Skeletal muscle cell (primary cell): ENCODE measurements at regions not wholly inside any gene's neighbourhood (a gene's known extent, or its start where the extent isn't known, plus 50 kb on each side); places are given as distances from the start of the nearest gene placed in this dataset.
A peak's percentile ranks its signal among the peaks of the same experiment; 100 is the strongest.

Source experiments
- DNase-seq: peaks from one replicate; pipeline ENCODE4 v3.0.0-alpha.2; 2010; ENCODE audit warnings: low read depth
- H3K4me3 ChIP-seq: 2 replicates; pipeline ENCODE4 v1.5.1; 2011; ENCODE audit warnings: low read depth, mild to moderate bottlenecking, control low read depth, low read length, moderate library complexity

GRCh38 chr12:89817501-89818226 is 109.0 kb upstream of the ATP2B1 start:
- DNase-seq, result no peak
- no peak overlapping the region for H3K4me3 ChIP-seq

GRCh38 chr12:89815225-89815624 is 106.6 kb upstream of the ATP2B1 start:
- H3K4me3 ChIP-seq, result no peak overlapping the region
- no peak for DNase-seq

GRCh38 chr12:89803412-89803811 is 94.8 kb upstream of the ATP2B1 start:
- no peak for DNase-seq
- H3K4me3 ChIP-seq, result no peak overlapping the region

- H3K4me3 ChIP-seq, result no peak overlapping the region
- DNase-seq, result no peak
These were observed 92.6 kb upstream of the ATP2B1 start for GRCh38 chr12:89801284-89801683.

- no peak for DNase-seq
- no peak overlapping the region for H3K4me3 ChIP-seq
These were observed 91.8 kb upstream of the ATP2B1 start for GRCh38 chr12:89800435-89800834.

- H3K4me3 ChIP-seq, result no peak overlapping the region
- DNase-seq, result no peak
These were observed 90.7 kb upstream of the ATP2B1 start for GRCh38 chr12:89799316-89799715.

- no peak for DNase-seq
- H3K4me3 ChIP-seq, result no peak overlapping the region
These were observed 88.8 kb upstream of the ATP2B1 start for GRCh38 chr12:89797436-89797835.

GRCh38 chr12:89796798-89797382 is 88.3 kb upstream of the ATP2B1 start:
- no peak overlapping the region for H3K4me3 ChIP-seq

GRCh38 chr12:89793946-89794345 is 85.3 kb upstream of the ATP2B1 start:
- no peak for DNase-seq
- H3K4me3 ChIP-seq, result no peak overlapping the region

More at GRCh38 chr12:89796798-89797382, 88.3 kb upstream of the ATP2B1 start:
- DNase-seq, result no peak

- DNase-seq, result no peak
- no peak overlapping the region for H3K4me3 ChIP-seq
These were observed 82.6 kb upstream of the ATP2B1 start for GRCh38 chr12:89791286-89791685.

GRCh38 chr12:89789862-89790261 is 81.2 kb upstream of the ATP2B1 start:
- no peak overlapping the region for H3K4me3 ChIP-seq
- DNase-seq, result no peak

- H3K4me3 ChIP-seq, result no peak overlapping the region
- no peak for DNase-seq
These were observed 79.1 kb upstream of the ATP2B1 start for GRCh38 chr12:89787763-89788162.

- no peak overlapping the region for H3K4me3 ChIP-seq
- no peak for DNase-seq
These were observed 77.7 kb upstream of the ATP2B1 start for GRCh38 chr12:89786177-89786810.

- H3K4me3 ChIP-seq, result no peak overlapping the region
- DNase-seq, result peak; percentile 53
These were observed 74.9 kb upstream of the ATP2B1 start for GRCh38 chr12:89783359-89784060.

- no peak for DNase-seq
- no peak overlapping the region for H3K4me3 ChIP-seq
These were observed 74.2 kb upstream of the ATP2B1 start for GRCh38 chr12:89782807-89783206.

GRCh38 chr12:89781946-89782550 is 73.4 kb upstream of the ATP2B1 start:
- no peak overlapping the region for H3K4me3 ChIP-seq
- DNase-seq, result no peak

GRCh38 chr12:89781156-89781555 is 72.5 kb upstream of the ATP2B1 start:
- DNase-seq, result no peak
- H3K4me3 ChIP-seq, result no peak overlapping the region

- DNase-seq, result no peak
- no peak overlapping the region for H3K4me3 ChIP-seq
These were observed 70.5 kb upstream of the ATP2B1 start for GRCh38 chr12:89779090-89779489.

- H3K4me3 ChIP-seq, result no peak overlapping the region
- DNase-seq, result no peak
These were observed 69.2 kb upstream of the ATP2B1 start for GRCh38 chr12:89777733-89778379.
